ENCODE measurements at regions not wholly inside any gene's neighbourhood (a gene's known extent, or its start where the extent isn't known, plus 50 kb on each side); places are given as distances from the start of the nearest gene placed in this dataset.

- Mint-ChIP-seq H3K4me3 (no peak overlapping the region), H3K36me3 (no peaks in the 10 kb centered on the region), H3K4me1 (peaks cover 0 to 2% (median 0%) of the 10 kb centered on the region in 7 donors), H3K27ac (no peak overlapping the region), H3K9me3 (peaks cover 0 to 3% (median 0%) of the 10 kb centered on the region in 11 donors), H3K27me3 (peaks cover 0 to 12% (median 0%) of the 10 kb centered on the region in 5 donors)
- no peak overlapping the region for H3K4me3 ChIP-seq (ENCODE audit: low read length)
- POLR2A ChIA-PET, result no interaction called here
- no peaks in the 10 kb centered on the region for H3K9me3 ChIP-seq (ENCODE audit: control insufficient read depth in 2 of 3, low read length in 3 of 3)
- H3K36me3 ChIP-seq (ENCODE audit: control insufficient read depth in 2 of 3, insufficient read depth in 3 of 3, low read length in 3 of 3), result no peaks in the 10 kb centered on the region
- intact Hi-C loops (cut with micrococcal nuclease), result no loop called here
- CTCF ChIA-PET, result no interaction called here
- ATAC-seq (no peak), DNase-seq (no peak)
- H3K4me1 ChIP-seq (ENCODE audit: control insufficient read depth in 2 of 2, insufficient read depth in 2 of 2, low read length in 2 of 2), result no peaks in the 10 kb centered on the region
- no peaks in the 10 kb centered on the region for H3K27me3 ChIP-seq (ENCODE audit: control insufficient read depth in 2 of 2, insufficient read depth in 2 of 2, low read length in 2 of 2)
- H3K27ac ChIP-seq (ENCODE audit: low read depth, low read length), result no peak overlapping the region
Observed at GRCh38 chr18:78741381-78742217, 238.0 kb upstream of the SALL3 start.

DNA sequence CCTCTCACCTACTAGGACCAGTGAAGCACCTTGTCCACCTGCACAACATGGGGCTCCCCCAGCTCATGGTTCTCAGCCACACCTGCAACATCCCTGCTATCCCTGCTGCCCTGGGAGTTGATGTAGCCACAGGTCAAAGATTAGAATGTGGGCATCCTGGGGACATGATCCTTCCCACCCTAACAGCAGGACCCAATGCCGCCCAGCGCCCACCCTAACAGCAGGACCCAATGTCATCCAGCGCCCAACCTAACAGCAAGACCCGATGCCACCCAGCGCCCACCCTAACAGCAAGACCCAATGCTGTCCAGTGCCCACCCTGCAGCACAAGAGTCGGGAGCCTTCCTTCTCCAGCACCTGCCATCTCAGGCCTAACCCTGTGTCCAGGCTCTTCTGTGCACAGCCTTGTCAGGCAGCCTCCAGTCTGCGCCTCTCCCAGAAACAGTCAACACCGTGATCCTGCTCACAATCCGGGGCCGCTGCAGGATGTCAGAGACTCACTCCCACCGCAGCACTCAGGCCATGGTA is 237.3 kb upstream of the SALL3 start:
- ChIA-PET POLR2A (no interaction called here), CTCF (no interaction called here)
- Mint-ChIP-seq H3K4me1 (peaks cover 0 to under 1% (median 0%) of the 10 kb centered on the region in 7 donors), H3K27me3 (peaks cover 0 to 18% (median 0%) of the 10 kb centered on the region in 5 donors), H3K36me3 (no peaks in the 10 kb centered on the region), H3K9me3 (peaks cover 0 to 3% (median 0%) of the 10 kb centered on the region in 11 donors), H3K27ac (no peak overlapping the region), H3K4me3 (no peak overlapping the region)
- Histone ChIP-seq H3K36me3 (ENCODE audit: control insufficient read depth in 2 of 3, insufficient read depth in 3 of 3, low read length in 3 of 3) (no peaks in the 10 kb centered on the region), H3K4me3 (ENCODE audit: low read length) (no peak overlapping the region), H3K4me1 (ENCODE audit: control insufficient read depth in 2 of 2, insufficient read depth in 2 of 2, low read length in 2 of 2) (no peaks in the 10 kb centered on the region), H3K27ac (ENCODE audit: low read depth, low read length) (no peak overlapping the region), H3K27me3 (ENCODE audit: control insufficient read depth in 2 of 2, insufficient read depth in 2 of 2, low read length in 2 of 2) (no peaks in the 10 kb centered on the region), H3K9me3 (ENCODE audit: control insufficient read depth in 2 of 3, low read length in 3 of 3) (no peaks in the 10 kb centered on the region)
- ATAC-seq (no peak), DNase-seq (no peak)
- intact Hi-C loops (cut with micrococcal nuclease), result no loop called here

GRCh38 chr18:78743078-78743477 is 236.5 kb upstream of the SALL3 start:
- no peak overlapping the region for H3K27ac Mint-ChIP-seq
- ChIA-PET POLR2A (no interaction called here), CTCF (no interaction called here)
- intact Hi-C loops (cut with micrococcal nuclease), result no loop called here
- no peaks in the 10 kb centered on the region for H3K4me1 Mint-ChIP-seq
- no peak overlapping the region for H3K27ac ChIP-seq (ENCODE audit: low read depth, low read length)
- DNase-seq (no peak), ATAC-seq (no peak)
- no peaks in the 10 kb centered on the region for H3K4me1 ChIP-seq (ENCODE audit: control insufficient read depth in 2 of 2, insufficient read depth in 2 of 2, low read length in 2 of 2)
- peaks cover 0 to 19% (median 0%) of the 10 kb centered on the region in 5 donors for H3K27me3 Mint-ChIP-seq
- H3K4me3 ChIP-seq (ENCODE audit: low read length), result no peak overlapping the region
- H3K9me3 Mint-ChIP-seq, result peaks cover 0 to 3% (median 0%) of the 10 kb centered on the region in 11 donors
- peaks cover 0 to 3% (median 0%) of the 10 kb centered on the region in 3 experiments for H3K36me3 ChIP-seq (ENCODE audit: control insufficient read depth in 2 of 3, insufficient read depth in 3 of 3, low read length in 3 of 3)
- no peaks in the 10 kb centered on the region for H3K36me3 Mint-ChIP-seq
- no peak overlapping the region for H3K4me3 Mint-ChIP-seq
- H3K9me3 ChIP-seq (ENCODE audit: control insufficient read depth in 2 of 3, low read length in 3 of 3), result no peaks in the 10 kb centered on the region
- H3K27me3 ChIP-seq (ENCODE audit: control insufficient read depth in 2 of 2, insufficient read depth in 2 of 2, low read length in 2 of 2), result peaks cover 0 to 2% of the 10 kb centered on the region in 2 donors

DNA sequence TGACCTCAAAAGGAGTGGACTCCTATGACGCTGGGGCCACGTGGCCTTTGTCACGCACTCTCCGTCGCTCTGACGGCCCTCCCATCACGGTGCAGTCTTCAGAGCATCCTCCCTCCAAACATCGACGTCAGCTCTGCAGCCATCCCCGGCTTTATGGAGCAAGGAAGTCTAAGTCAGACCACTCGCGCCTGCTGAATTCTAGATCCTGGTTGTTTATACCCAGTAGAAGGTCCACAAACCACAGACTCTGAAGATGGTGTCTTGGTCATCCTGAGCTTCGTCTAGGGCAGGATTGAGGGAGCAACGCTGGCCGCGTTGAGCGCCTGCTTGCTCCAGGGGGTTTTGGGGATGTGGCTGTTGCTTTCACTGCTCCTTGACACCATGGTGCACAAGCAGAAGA is 228.0 kb upstream of the SALL3 start:
- ChIA-PET CTCF (no interaction called here), POLR2A (no interaction called here)
- H3K36me3 Mint-ChIP-seq, result no peaks in the 10 kb centered on the region
- Histone ChIP-seq H3K36me3 (ENCODE audit: control insufficient read depth in 2 of 3, insufficient read depth in 3 of 3, low read length in 3 of 3) (peaks cover 0 to 3% (median 0%) of the 10 kb centered on the region in 3 experiments), H3K27ac (ENCODE audit: low read depth, low read length) (no peak overlapping the region), H3K4me1 (ENCODE audit: control insufficient read depth in 2 of 2, insufficient read depth in 2 of 2, low read length in 2 of 2) (no peaks in the 10 kb centered on the region), H3K9me3 (ENCODE audit: control insufficient read depth in 2 of 3, low read length in 3 of 3) (no peaks in the 10 kb centered on the region), H3K4me3 (ENCODE audit: low read length) (no peak overlapping the region), H3K27me3 (ENCODE audit: control insufficient read depth in 2 of 2, insufficient read depth in 2 of 2, low read length in 2 of 2) (peaks cover 0 to 2% of the 10 kb centered on the region in 2 donors)
- peaks cover 0 to 21% (median 9%) of the 10 kb centered on the region in 5 donors for H3K27me3 Mint-ChIP-seq
- no peak for ATAC-seq
- intact Hi-C loops (cut with micrococcal nuclease), result no loop called here
- peaks cover 0 to 3% (median 0%) of the 10 kb centered on the region in 11 donors for H3K9me3 Mint-ChIP-seq
- H3K4me3 Mint-ChIP-seq, result no peak overlapping the region
- no peak overlapping the region for H3K27ac Mint-ChIP-seq
- no peaks in the 10 kb centered on the region for H3K4me1 Mint-ChIP-seq
- DNase-seq, result no peak

DNA sequence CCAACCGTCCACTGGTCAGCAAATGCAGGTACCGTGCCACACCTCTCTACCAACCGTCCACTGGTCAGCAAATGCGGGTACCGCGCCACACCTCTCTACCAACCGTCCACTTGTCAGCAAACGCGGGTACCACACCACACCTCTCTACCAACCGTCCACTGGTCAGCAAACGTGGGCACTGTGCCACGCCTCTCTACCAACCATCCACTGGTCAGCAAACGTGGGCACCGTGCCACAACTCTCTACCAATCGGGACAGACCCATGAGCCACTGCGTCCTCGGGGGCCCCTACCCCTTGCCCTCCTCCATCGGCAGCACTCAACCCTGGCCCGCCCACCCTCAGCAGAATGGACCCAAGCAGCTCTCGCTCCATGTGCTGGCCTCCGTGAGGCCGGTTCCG is 226.4 kb upstream of the SALL3 start:
- peaks cover 0 to 3% (median 0%) of the 10 kb centered on the region in 11 donors for H3K9me3 Mint-ChIP-seq
- no peak overlapping the region for H3K4me3 Mint-ChIP-seq
- H3K36me3 Mint-ChIP-seq, result no peaks in the 10 kb centered on the region
- intact Hi-C loops (cut with micrococcal nuclease), result no loop called here
- DNase-seq (no peak), ATAC-seq (no peak)
- POLR2A ChIA-PET, result no interaction called here
- Histone ChIP-seq H3K27ac (ENCODE audit: low read depth, low read length) (no peak overlapping the region), H3K4me3 (ENCODE audit: low read length) (no peak overlapping the region), H3K27me3 (ENCODE audit: control insufficient read depth in 2 of 2, insufficient read depth in 2 of 2, low read length in 2 of 2) (no peaks in the 10 kb centered on the region), H3K36me3 (ENCODE audit: control insufficient read depth in 2 of 3, insufficient read depth in 3 of 3, low read length in 3 of 3) (no peaks in the 10 kb centered on the region), H3K4me1 (ENCODE audit: control insufficient read depth in 2 of 2, insufficient read depth in 2 of 2, low read length in 2 of 2) (no peaks in the 10 kb centered on the region), H3K9me3 (ENCODE audit: control insufficient read depth in 2 of 3, low read length in 3 of 3) (no peaks in the 10 kb centered on the region)
- CTCF ChIA-PET, result no interaction called here
- H3K27ac Mint-ChIP-seq, result no peak overlapping the region
- H3K27me3 Mint-ChIP-seq, result peaks cover 0 to 20% (median 5%) of the 10 kb centered on the region in 5 donors
- no peaks in the 10 kb centered on the region for H3K4me1 Mint-ChIP-seq

GRCh38 chr18:78754311-78755043 is 225.1 kb upstream of the SALL3 start:
- Mint-ChIP-seq H3K4me1 (no peaks in the 10 kb centered on the region), H3K27me3 (peaks cover 0 to 20% (median 5%) of the 10 kb centered on the region in 5 donors), H3K4me3 (no peak overlapping the region), H3K36me3 (no peaks in the 10 kb centered on the region), H3K27ac (no peak overlapping the region), H3K9me3 (peaks cover 0 to 3% (median 0%) of the 10 kb centered on the region in 11 donors)
- Histone ChIP-seq H3K4me1 (ENCODE audit: control insufficient read depth in 2 of 2, insufficient read depth in 2 of 2, low read length in 2 of 2) (no peaks in the 10 kb centered on the region), H3K36me3 (ENCODE audit: control insufficient read depth in 2 of 3, insufficient read depth in 3 of 3, low read length in 3 of 3) (no peaks in the 10 kb centered on the region), H3K27me3 (ENCODE audit: control insufficient read depth in 2 of 2, insufficient read depth in 2 of 2, low read length in 2 of 2) (no peaks in the 10 kb centered on the region), H3K4me3 (ENCODE audit: low read length) (no peak overlapping the region), H3K27ac (ENCODE audit: low read depth, low read length) (no peak overlapping the region), H3K9me3 (ENCODE audit: control insufficient read depth in 2 of 3, low read length in 3 of 3) (no peaks in the 10 kb centered on the region)
- ATAC-seq, result no peak
- POLR2A ChIA-PET, result no interaction called here
- CTCF ChIA-PET, result no interaction called here
- no peak for DNase-seq
- intact Hi-C loops (cut with micrococcal nuclease), result no loop called here
